NB4 (cell line): ENCODE measurements at regions not wholly inside any gene's neighbourhood (a gene's known extent, or its start where the extent isn't known, plus 50 kb on each side); places are given as distances from the start of the nearest gene placed in this dataset.
"Not testable (repeated sequence)": the region's sequence is repeated elsewhere in the genome, so short reads cannot be mapped to it uniquely, and the experiment has no call there.

Source experiments
- MYC ChIP-seq: IDR thresholded peaks from 2 replicates; pipeline ENCODE4 v1.6.1; 2011; ENCODE audit warnings: low read depth, low read length
- POLR2A ChIP-seq: IDR thresholded peaks from 2 replicates; pipeline ENCODE4 v1.6.1; 2011; ENCODE audit warnings: mild to moderate bottlenecking; ENCODE audit not compliant: insufficient read length; ENCODE audit errors: extremely low read depth
- TF ChIP-seq, protein P1 (sequence below): IDR thresholded peaks from one replicate; pipeline ENCODE4 v1.5.1; 2012; ENCODE audit warnings: low read depth, low read length

DNA sequence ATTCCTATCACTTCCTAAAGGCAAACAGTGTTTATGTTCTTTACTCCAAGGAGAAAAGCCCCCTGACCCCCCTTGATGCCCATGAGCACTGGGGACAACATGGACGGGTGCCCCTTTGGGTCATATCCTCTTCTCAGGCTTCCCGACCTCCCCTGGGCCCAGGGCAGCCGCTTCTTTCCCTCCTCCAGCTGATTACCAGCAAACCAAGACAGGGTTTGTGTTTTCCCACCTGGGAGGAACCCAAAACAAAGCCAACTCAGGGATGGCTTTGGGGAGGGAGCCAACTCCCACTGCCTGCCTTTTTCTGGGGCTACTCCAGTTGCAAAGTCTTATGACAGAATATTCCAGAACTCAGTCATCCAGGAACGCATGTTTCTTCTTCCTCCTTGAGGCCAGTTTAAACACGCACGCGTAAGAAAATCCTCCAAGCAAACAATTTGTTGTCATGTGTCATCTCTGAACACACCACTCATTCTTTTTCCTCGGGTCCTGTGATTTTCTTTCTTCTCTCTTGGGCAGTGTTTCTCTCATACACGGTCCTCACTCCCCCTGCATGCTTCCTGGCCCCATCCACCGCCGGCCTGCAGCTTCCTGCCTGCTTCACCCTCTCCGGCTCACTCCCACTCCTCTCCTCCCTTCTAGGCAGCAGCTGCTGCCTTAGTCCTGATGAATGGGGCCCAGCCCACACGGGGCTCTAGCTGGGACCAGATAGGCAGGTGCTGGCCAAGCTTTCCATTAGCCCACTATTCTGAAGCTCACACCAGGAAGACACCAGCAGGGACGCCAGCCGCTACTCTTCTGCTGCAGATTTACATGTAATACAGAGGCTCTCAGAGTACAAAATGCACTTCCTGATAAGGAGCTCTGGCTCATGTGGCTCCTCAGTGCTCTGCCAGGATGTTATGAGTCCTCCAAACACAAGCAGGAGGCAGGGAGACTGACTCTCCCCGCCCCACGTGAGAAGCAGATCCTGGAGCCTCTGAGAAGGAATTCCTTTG lies 116.7 kb upstream of the VOPP1 start:
- not testable (repeated sequence) for TF ChIP-seq MYC, POLR2A
- TF ChIP-seq, protein P1, sequence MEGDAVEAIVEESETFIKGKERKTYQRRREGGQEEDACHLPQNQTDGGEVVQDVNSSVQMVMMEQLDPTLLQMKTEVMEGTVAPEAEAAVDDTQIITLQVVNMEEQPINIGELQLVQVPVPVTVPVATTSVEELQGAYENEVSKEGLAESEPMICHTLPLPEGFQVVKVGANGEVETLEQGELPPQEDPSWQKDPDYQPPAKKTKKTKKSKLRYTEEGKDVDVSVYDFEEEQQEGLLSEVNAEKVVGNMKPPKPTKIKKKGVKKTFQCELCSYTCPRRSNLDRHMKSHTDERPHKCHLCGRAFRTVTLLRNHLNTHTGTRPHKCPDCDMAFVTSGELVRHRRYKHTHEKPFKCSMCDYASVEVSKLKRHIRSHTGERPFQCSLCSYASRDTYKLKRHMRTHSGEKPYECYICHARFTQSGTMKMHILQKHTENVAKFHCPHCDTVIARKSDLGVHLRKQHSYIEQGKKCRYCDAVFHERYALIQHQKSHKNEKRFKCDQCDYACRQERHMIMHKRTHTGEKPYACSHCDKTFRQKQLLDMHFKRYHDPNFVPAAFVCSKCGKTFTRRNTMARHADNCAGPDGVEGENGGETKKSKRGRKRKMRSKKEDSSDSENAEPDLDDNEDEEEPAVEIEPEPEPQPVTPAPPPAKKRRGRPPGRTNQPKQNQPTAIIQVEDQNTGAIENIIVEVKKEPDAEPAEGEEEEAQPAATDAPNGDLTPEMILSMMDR, result not testable (repeated sequence)
